ENCODE measurements at regions not wholly inside any gene's neighbourhood (a gene's known extent, or its start where the extent isn't known, plus 50 kb on each side); places are given as distances from the start of the nearest gene placed in this dataset.
A peak's percentile ranks its signal among the peaks of the same experiment; 100 is the strongest.

- Histone ChIP-seq H3K27ac (peak overlapping the region in 4 of 21 experiments; percentile 29 to 82 (median 43)), H3K4me3 (no peak overlapping the region)
Observed at GRCh38 chr3:194275291-194275690, 75.8 kb downstream of the CPN2 start.

- H3K27ac ChIP-seq: peak overlapping the region in 6 of 21 experiments; percentile 9 to 81 (median 42)
- no peak overlapping the region for H3K4me3 ChIP-seq
Observed at GRCh38 chr3:194275721-194276120, 75.4 kb downstream of the CPN2 start.

- H3K4me3 ChIP-seq: no peak overlapping the region
- H3K27ac ChIP-seq: peak overlapping the region in 9 of 21 experiments; percentile 29 to 81 (median 74)
Observed at GRCh38 chr3:194276768-194277103, 74.4 kb downstream of the CPN2 start.

GRCh38 chr3:194277104-194277785 is 73.9 kb downstream of the CPN2 start:
- peak overlapping the region in 17 of 21 experiments; percentile 1 to 81 (median 67) for H3K27ac ChIP-seq
- no peak overlapping the region for H3K4me3 ChIP-seq

GRCh38 chr3:194277786-194278130 is 73.4 kb downstream of the CPN2 start:
- H3K4me3 ChIP-seq: no peak overlapping the region
- peak overlapping the region in 17 of 21 experiments; percentile 1 to 81 (median 67) for H3K27ac ChIP-seq

GRCh38 chr3:194278186-194278845 is 72.8 kb downstream of the CPN2 start:
- peak overlapping the region in 15 of 21 experiments; percentile 6 to 81 (median 59) for H3K27ac ChIP-seq

GRCh38 chr3:194279101-194279500 is 72.0 kb downstream of the CPN2 start:
- H3K4me3 ChIP-seq: no peak overlapping the region
- H3K27ac ChIP-seq: peak overlapping the region in 2 of 21 experiments; percentile 58 to 81

More at GRCh38 chr3:194278186-194278845, 72.8 kb downstream of the CPN2 start:
- no peak overlapping the region for H3K4me3 ChIP-seq

GRCh38 chr3:194279701-194280360 is 71.3 kb downstream of the CPN2 start:
- Histone ChIP-seq H3K4me3 (no peak overlapping the region), H3K27ac (peak overlapping the region in 1 of 21 experiments; percentile 81)

GRCh38 chr3:194280777-194281176 is 70.4 kb downstream of the CPN2 start:
- Histone ChIP-seq H3K4me3 (no peak overlapping the region), H3K27ac (no peak overlapping the region)

GRCh38 chr3:194281306-194281705 is 69.8 kb downstream of the CPN2 start:
- H3K4me3 ChIP-seq: no peak overlapping the region
- no peak overlapping the region for H3K27ac ChIP-seq

- Histone ChIP-seq H3K4me3 (no peak overlapping the region), H3K27ac (peak overlapping the region in 3 of 21 experiments; percentile 20 to 71 (median 28))
Observed at GRCh38 chr3:194281766-194282165, 69.4 kb downstream of the CPN2 start.

- Histone ChIP-seq H3K4me3 (no peak overlapping the region), H3K27ac (peak overlapping the region in 8 of 21 experiments; percentile 12 to 75 (median 32))
Observed at GRCh38 chr3:194282436-194283122, 68.5 kb downstream of the CPN2 start.

- no peak overlapping the region for H3K4me3 ChIP-seq
- peak overlapping the region in 4 of 21 experiments; percentile 19 to 71 (median 35) for H3K27ac ChIP-seq
Observed at GRCh38 chr3:194283221-194284006, 67.7 kb downstream of the CPN2 start.

GRCh38 chr3:194284351-194284750 is 66.8 kb downstream of the CPN2 start:
- no peak overlapping the region for H3K4me3 ChIP-seq
- peak overlapping the region in 3 of 21 experiments; percentile 20 to 71 (median 30) for H3K27ac ChIP-seq

- no peak overlapping the region for H3K27ac ChIP-seq
Observed at GRCh38 chr3:194285024-194285849, 65.9 kb downstream of the CPN2 start.

GRCh38 chr3:194285850-194286197 is 65.3 kb downstream of the CPN2 start:
- H3K27ac ChIP-seq: no peak overlapping the region
- no peak overlapping the region for H3K4me3 ChIP-seq

More at GRCh38 chr3:194285024-194285849, 65.9 kb downstream of the CPN2 start:
- H3K4me3 ChIP-seq: no peak overlapping the region

- Histone ChIP-seq H3K4me3 (no peak overlapping the region), H3K27ac (no peak overlapping the region)
Observed at GRCh38 chr3:194286375-194287146, 64.6 kb downstream of the CPN2 start.

GRCh38 chr3:194287374-194287773 is 63.8 kb downstream of the CPN2 start:
- Histone ChIP-seq H3K4me3 (no peak overlapping the region), H3K27ac (no peak overlapping the region)

All from skin epidermis (tissue), 12 donors.